ENCODE measurements at regions not wholly inside any gene's neighbourhood (a gene's known extent, or its start where the extent isn't known, plus 50 kb on each side); places are given as distances from the start of the nearest gene placed in this dataset.

DNA sequence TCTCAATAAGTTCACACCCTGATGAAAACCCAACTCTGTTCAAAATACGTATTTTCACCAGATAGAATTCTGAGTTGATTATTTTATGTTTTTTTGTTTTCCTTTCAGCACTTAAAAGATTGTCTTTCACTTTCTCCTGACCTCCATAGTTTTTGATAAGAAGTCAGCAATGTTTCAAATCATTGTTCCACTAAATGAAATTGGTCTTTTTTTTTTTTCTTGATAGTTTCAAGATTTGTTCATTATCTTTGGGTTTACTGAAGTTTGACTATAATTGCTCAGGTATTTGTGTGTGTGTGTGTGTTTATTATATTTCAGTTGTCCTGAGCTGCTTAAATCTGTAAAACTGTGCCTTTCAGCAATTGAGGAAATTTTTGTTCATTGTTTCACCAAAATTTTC lies 498.7 kb downstream of the TLE1 start:
- peak; percentile 10 for DNase-seq (ENCODE audit: low read depth)

GRCh38 chr9:81183761-81184160 lies 505.6 kb downstream of the TLE1 start:
- DNase-seq (ENCODE audit: low read depth): peak; percentile 86

GRCh38 chr9:81182431-81182830 lies 506.9 kb downstream of the TLE1 start:
- peak; percentile 59 for DNase-seq (ENCODE audit: low read depth)

GRCh38 chr9:81174023-81174422 lies 515.3 kb downstream of the TLE1 start:
- no peak for DNase-seq (ENCODE audit: low read depth)

DNA sequence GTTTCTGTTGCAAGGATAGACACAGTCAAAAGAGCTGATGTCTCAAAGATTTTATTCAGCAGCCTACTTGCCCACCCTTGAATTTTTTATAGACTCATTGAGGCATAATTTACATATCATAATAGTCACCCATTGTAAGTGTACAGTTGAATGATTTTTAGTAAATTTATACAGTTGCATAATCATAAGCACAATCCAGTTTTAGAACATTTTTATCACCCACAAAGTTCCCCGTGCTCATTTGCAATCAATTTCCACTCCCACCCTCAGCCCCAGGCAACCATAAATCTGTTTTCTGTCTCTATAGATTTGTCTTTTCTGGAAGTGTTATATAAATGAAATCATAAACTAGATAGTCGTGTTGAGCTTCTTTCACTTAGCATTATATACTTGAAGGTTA lies 517.7 kb downstream of the TLE1 start:
- no peak for DNase-seq (ENCODE audit: low read depth)

- peak; percentile 44 for DNase-seq (ENCODE audit: low read depth)
These were observed 527.0 kb downstream of the TLE1 start for GRCh38 chr9:81162361-81162760.

GRCh38 chr9:81156381-81156780 lies 533.0 kb downstream of the TLE1 start:
- DNase-seq (ENCODE audit: low read depth): no peak

GRCh38 chr9:81150016-81150625 lies 539.2 kb downstream of the TLE1 start:
- peak; percentile 72 for DNase-seq (ENCODE audit: low read depth)

GRCh38 chr9:81146684-81147337 lies 542.5 kb downstream of the TLE1 start:
- DNase-seq (ENCODE audit: low read depth): peak; percentile 31

- DNase-seq (ENCODE audit: low read depth): no peak
These were observed 543.1 kb downstream of the TLE1 start for GRCh38 chr9:81146241-81146640.

DNA sequence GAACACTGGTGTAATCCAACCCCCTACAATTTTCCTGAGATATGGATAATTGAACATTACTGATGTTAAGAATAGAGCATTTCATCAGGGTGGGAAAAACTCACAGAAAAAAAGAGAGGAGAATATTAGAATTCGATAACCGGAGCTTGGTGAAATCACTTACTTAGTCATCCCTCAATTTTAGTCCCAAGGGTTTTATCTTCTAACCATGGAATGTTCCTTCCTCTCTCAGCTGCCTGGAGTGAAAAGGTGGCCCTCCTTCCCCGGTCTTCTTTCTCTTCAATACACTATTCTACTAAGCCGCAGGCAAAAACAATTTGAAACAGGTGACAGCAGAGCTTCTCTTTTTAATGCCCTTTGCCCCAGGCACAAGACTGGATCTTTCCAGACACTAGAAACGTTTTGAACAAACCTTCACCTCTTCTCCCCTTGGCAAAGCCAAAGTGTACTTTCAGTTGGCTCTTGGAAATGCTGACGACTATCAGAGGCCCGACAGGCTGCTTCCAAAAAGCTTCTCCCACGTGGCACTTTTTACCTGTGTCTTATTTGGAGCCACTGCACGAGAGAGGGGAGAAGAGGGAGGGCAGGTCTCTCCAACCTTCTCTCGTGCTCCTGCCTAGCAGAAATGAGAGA lies 543.9 kb downstream of the TLE1 start:
- DNase-seq (ENCODE audit: low read depth): no peak

DNA sequence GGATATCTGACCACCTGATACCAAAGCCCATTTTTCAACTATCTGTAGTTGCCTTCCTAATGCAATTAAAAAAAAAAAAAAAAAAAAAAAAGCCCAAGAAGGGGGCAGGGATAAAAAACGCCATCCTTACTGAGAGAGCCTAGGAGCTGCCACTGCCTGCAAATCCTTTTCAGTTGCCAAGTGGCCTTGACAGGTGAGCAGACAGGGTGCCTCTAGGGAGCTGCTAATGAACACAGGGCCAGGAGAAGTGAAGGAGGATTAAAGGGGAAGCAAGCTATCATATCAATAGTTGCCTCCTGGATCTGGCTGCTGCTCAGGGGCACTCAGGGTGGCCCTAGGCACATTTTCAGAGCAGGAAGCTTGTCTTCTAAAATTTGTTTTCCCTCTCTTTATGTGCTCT lies 547.4 kb downstream of the TLE1 start:
- DNase-seq (ENCODE audit: low read depth): no peak

DNA sequence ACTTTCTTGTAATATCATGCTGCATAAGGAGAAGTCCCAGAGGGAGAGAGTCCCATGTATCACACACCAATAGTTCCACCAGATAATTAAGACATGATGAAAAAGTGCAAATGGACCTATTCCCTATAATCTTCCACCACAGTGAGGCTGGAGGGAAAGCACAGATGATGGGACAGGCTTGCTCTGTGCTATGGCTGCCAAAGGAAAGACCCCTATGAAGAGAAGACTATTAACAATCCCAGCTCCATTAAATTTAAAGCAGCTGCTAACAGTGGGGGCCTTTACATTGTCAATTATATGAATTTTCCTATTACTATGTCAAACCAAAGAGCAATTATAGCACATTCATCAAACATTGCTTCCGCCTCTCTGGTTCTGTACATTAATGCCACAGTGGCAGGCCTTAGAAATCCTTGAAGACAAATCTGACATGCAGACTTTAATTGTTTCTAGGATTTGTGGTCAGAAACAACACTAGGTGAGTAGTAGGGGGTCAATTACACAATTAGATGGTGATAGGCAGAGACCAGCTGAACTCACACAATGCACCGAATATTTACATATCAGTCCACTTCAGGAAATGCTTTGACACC lies 551.3 kb downstream of the TLE1 start:
- no peak for DNase-seq (ENCODE audit: low read depth)

DNA sequence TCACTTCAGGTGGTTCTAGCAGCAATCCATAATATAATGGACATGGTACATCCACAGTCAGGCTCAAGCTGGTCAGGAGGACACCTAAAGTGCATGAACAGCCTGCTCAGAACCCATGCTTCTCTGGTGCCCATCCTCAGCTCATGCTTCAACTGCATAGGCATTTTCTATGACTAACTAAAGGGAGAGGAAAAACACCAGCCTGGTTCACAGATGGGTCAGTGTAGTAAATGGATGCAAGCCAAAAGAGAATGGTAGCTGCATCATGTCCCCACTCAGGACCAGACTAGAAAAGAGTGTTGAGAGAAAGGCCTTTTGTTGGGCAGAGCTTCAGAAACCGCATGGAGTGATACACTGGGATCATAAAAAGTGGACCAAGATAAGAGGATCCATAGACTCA lies 556.6 kb downstream of the TLE1 start:
- DNase-seq (ENCODE audit: low read depth): peak; percentile 69

- peak; percentile 94 for DNase-seq (ENCODE audit: low read depth)
These were observed 557.0 kb downstream of the TLE1 start for GRCh38 chr9:81132318-81132717.

DNA sequence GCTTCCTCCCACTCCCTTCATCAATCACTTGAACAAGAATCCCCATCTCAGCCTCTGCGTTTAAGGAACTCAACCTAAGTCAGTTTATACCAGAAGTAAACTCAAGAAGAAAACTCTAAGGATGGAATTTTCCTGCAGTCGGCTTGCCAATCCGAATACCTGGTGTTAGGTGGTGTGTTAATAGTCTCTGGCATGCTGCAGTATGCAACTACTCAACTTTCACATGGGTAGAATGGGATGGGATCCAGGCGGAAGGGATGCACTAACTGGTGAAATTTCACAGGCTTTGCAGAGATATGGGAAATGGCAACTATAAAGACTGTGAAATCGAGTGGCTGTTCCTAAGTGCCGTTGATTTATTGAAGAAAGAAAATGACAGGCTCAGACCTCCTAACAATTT lies 560.6 kb downstream of the TLE1 start:
- DNase-seq (ENCODE audit: low read depth): no peak

DNA sequence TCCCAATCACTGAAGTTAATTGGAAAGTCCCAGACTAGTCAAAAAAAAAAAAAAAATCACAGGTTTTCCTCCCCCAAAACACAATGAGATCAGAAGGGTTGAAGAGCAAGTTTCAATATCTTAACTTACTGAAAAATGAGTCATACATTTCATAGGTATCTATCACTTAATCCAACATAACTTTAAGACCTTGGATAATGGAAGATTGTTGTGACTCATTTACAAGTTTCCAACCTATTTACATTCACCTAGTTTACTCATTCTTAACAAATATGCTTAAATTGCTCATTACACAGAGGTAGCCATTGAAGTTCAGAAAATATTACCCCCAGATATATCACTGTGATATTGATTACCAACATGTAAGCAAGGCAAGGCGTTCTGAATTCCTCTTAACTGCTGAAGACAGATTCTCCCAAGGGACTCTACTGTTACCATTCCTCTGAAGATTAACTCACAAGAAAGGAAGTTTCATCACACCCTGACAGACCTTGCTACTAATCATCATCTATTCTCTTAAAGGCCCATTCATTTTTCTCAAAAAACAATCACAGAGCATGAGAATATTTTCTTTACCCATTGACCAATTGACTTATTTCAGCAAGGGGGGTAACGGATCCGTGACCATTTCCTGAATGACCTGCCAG lies 563.8 kb downstream of the TLE1 start:
- DNase-seq (ENCODE audit: low read depth): peak; percentile 34

DNA sequence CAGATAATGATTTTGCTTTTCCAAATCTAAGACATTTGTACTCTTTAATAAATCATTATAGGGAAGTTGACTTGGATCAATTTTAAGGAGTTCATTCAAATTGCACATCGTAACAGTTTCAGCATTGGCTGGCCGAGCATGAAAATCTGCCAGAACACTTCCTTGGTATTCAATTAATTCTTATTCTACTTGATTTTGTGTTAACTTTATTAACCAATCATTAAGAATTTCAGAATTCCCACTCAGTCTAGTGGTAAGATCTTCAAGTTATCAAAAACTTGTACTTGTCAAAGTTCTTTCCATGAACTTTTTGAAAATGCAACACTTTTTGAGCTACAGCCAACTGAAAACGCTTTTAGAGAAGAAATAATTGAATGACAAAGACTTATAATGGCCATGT lies 565.8 kb downstream of the TLE1 start:
- no peak for DNase-seq (ENCODE audit: low read depth)

DNA sequence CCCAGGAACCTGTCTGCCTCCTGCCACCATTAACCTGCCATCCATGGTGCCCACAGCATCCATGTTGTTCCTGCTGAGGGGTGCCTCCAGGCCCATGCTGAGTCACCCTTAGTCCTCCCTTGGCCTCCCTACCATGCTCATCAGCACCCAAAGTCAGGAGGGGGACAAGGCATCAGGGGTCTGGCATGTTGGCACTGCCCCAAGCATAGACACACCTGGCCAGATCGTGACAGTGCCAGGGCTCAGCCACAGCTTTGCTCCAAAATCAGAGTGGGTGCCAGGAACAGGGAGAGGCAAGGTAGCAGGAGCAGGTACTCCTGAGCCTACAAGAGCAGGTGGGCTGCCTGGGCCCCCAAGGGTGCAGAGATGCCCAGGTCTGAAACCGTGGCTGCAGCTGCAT lies 566.6 kb downstream of the TLE1 start:
- DNase-seq (ENCODE audit: low read depth): no peak

- peak; percentile 87 for DNase-seq (ENCODE audit: low read depth)
These were observed 569.8 kb downstream of the TLE1 start for GRCh38 chr9:81119591-81119990.

DNA sequence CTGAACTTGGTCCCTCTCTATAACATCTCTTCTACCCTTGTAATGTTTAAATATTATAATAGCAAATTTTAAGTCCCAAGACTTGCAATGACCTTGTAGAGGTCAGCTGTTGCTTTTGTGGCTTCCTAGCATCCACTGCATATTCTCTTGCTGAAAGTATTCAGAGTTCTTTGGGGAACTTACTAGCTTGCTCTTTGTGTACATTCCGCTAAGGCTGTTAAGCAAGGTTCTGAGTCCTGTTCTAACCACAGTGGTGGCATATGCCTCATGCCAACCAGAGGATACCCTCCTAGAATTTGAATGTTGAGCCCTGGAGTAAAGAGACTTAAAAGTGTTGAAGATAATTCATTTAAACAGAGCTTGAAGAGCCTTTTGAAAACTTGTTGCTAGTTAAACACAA lies 570.9 kb downstream of the TLE1 start:
- DNase-seq (ENCODE audit: low read depth): peak; percentile 47

DNA sequence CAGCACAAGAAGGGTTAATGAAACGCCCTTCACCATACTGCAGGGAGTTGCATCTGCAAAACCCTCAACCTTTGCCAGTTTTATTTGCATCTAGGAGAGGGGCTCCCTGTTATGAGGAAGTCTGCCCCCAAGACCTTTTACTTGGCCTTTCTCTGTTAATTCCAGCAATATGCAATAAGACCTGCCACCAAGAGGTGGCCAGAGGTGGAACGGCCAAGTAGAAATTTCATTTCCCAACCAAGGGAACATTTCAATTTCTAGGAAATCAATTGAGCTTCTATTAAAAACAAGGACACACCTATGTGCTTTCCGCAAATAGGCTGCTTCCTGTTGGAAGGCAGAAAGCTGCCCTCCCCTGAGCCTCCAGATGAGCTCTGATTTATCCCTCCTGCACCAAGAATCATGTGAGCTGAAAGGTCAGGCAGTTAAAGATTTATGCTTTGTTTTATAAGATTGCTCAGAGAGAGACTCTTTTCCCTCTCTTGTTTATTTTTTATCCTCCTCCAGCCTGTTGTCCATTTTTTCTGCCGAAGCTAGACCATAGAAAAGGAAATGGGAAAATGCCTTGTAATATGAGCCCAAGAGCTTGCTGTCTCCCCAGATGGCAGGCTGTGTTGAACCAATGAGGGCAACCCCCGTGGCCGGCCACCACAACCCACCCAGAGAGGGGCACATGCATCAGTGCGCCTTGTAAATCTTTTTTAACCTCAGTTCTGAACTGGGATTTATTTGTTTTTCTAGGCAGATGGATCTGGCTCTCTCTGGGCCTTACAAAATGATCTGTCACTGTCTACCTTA lies 572.8 kb downstream of the TLE1 start:
- peak; percentile 67 for DNase-seq (ENCODE audit: low read depth)
